Fibroblast of upper back skin (primary cell): ENCODE measurements at regions not wholly inside any gene's neighbourhood (a gene's known extent, or its start where the extent isn't known, plus 50 kb on each side); places are given as distances from the start of the nearest gene placed in this dataset.
"Not testable (repeated sequence)": the region's sequence is repeated elsewhere in the genome, so short reads cannot be mapped to it uniquely, and the experiment has no call there.

Experiments used
- DNase-seq: peaks from one replicate; pipeline ENCODE4 v3.0.0-alpha.2; 2013

- DNase-seq, result no peak
Measured at GRCh38 chr9:27673641-27674040, 100.4 kb upstream of the C9orf72 start.

GRCh38 chr9:27675354-27675753, 102.1 kb upstream of the C9orf72 start:
- no peak for DNase-seq

- no peak for DNase-seq
Measured at GRCh38 chr9:27676827-27677226, 103.5 kb upstream of the C9orf72 start.

GRCh38 chr9:27679338-27679737, 106.1 kb upstream of the C9orf72 start:
- no peak for DNase-seq

GRCh38 chr9:27683181-27683580, 109.9 kb upstream of the C9orf72 start:
- no peak for DNase-seq

GRCh38 chr9:27688954-27689353, 115.7 kb upstream of the C9orf72 start:
- DNase-seq, result no peak

- DNase-seq, result not testable (repeated sequence)
Measured at GRCh38 chr9:27690816-27691215, 117.5 kb upstream of the C9orf72 start.

- no peak for DNase-seq
Measured at GRCh38 chr9:27699621-27700020, 126.3 kb upstream of the C9orf72 start.

- no peak for DNase-seq
Measured at GRCh38 chr9:27701016-27701415, 127.7 kb upstream of the C9orf72 start.

- peak; percentile 19 for DNase-seq
Measured at GRCh38 chr9:27701587-27701986, 128.3 kb upstream of the C9orf72 start.

GRCh38 chr9:27703216-27703980, 130.1 kb upstream of the C9orf72 start:
- no peak for DNase-seq

GRCh38 chr9:27711241-27711640, 138.0 kb upstream of the C9orf72 start:
- no peak for DNase-seq

GRCh38 chr9:27712806-27713205, 139.5 kb upstream of the C9orf72 start:
- DNase-seq, result no peak

- DNase-seq, result no peak
Measured at GRCh38 chr9:27714388-27714787, 141.1 kb upstream of the C9orf72 start.

GRCh38 chr9:27715651-27716050, 142.4 kb upstream of the C9orf72 start:
- DNase-seq, result no peak

GRCh38 chr9:27717991-27718390, 144.7 kb upstream of the C9orf72 start:
- DNase-seq, result no peak

GRCh38 chr9:27719711-27720110, 146.4 kb upstream of the C9orf72 start:
- no peak for DNase-seq

GRCh38 chr9:27722866-27723265, 149.6 kb upstream of the C9orf72 start:
- no peak for DNase-seq

GRCh38 chr9:27726244-27727081, 153.2 kb upstream of the C9orf72 start:
- peak; percentile 78 for DNase-seq

- no peak for DNase-seq
Measured at GRCh38 chr9:27732494-27732893, 159.2 kb upstream of the C9orf72 start.

GRCh38 chr9:27743490-27743889, 170.2 kb upstream of the C9orf72 start:
- no peak for DNase-seq

GRCh38 chr9:27747450-27747849, 174.2 kb upstream of the C9orf72 start:
- DNase-seq, result no peak

GRCh38 chr9:27749838-27750237, 176.6 kb upstream of the C9orf72 start:
- peak; percentile 38 for DNase-seq

GRCh38 chr9:27750566-27750965, 177.3 kb upstream of the C9orf72 start:
- DNase-seq, result no peak
